MM.1S (cell line): ENCODE measurements at regions not wholly inside any gene's neighbourhood (a gene's known extent, or its start where the extent isn't known, plus 50 kb on each side); places are given as distances from the start of the nearest gene placed in this dataset.

Experiments
- DNase-seq: peaks from one replicate; pipeline ENCODE4 v3.0.0-alpha.2; 2015
- H2AFZ ChIP-seq: fragments of 300-600 bp; sonication (generic); 2 replicates; pipeline ENCODE4 v1.6.0; 2016; ENCODE audit warnings: antibody characterized with exemption, low read length
- H3F3A ChIP-seq: fragments of 300-600 bp; sonication (generic); 2 replicates; pipeline ENCODE4 v1.6.1; 2016; ENCODE audit warnings: mild to moderate bottlenecking, antibody characterized with exemption, low read length, moderate library complexity, mixed read lengths; ENCODE audit not compliant: insufficient read depth
- H3K27ac ChIP-seq: fragments of 300-600 bp; sonication (generic); 2 replicates; pipeline ENCODE4 v1.5.1; 2016; ENCODE audit warnings: mild to moderate bottlenecking, low read length
- H3K27me3 ChIP-seq: fragments of 300-600 bp; sonication (generic); replicated peaks from 2 replicates; pipeline ENCODE4 v1.6.0; 2016; ENCODE audit warnings: low read length; ENCODE audit not compliant: insufficient read depth
- H3K36me3 ChIP-seq: fragments of 300-600 bp; sonication (generic); replicated peaks from 2 replicates; pipeline ENCODE4 v1.6.1; 2016; ENCODE audit warnings: mild to moderate bottlenecking, low read length, mixed read lengths; ENCODE audit not compliant: insufficient read depth
- H3K4me1 ChIP-seq: fragments of 300-600 bp; sonication (generic); 2 replicates; pipeline ENCODE4 v1.6.1; 2016; ENCODE audit warnings: low read length, mixed read lengths
- H3K4me2 ChIP-seq: fragments of 300-600 bp; sonication (generic); 2 replicates; pipeline ENCODE4 v1.6.0; 2016; ENCODE audit warnings: low read depth, low read length
- H3K4me3 ChIP-seq: fragments of 300-600 bp; sonication (generic); 2 replicates; pipeline ENCODE4 v1.5.1; 2016; ENCODE audit warnings: low read length, mixed read lengths
- H3K79me2 ChIP-seq: fragments of 300-600 bp; sonication (generic); 2 replicates; pipeline ENCODE4 v1.6.1; 2016; ENCODE audit warnings: mixed run types, low read length, mixed read lengths
- H3K9ac ChIP-seq: fragments of 300-600 bp; sonication (generic); 2 replicates; pipeline ENCODE4 v1.6.1; 2016; ENCODE audit warnings: low read length, mixed read lengths
- H3K9me2 ChIP-seq: fragments of 300-600 bp; sonication (generic); replicated peaks from 2 replicates; pipeline ENCODE4 v1.6.1; 2016; ENCODE audit warnings: mild to moderate bottlenecking, low read length, mixed read lengths; ENCODE audit not compliant: insufficient read depth
- H3K9me3 ChIP-seq: fragments of 300-600 bp; sonication (generic); replicated peaks from 2 replicates; pipeline ENCODE4 v1.6.1; 2016; ENCODE audit warnings: mild to moderate bottlenecking, low read length, mixed read lengths; ENCODE audit not compliant: insufficient read depth
- H4K20me1 ChIP-seq: fragments of 300-600 bp; sonication (generic); 2 replicates; pipeline ENCODE4 v1.6.1; 2016; ENCODE audit warnings: mild to moderate bottlenecking, low read length, moderate library complexity, mixed read lengths; ENCODE audit not compliant: insufficient read depth
- CTCF ChIP-seq: fragments of 300-600 bp; sonication (generic); IDR thresholded peaks from 2 replicates; pipeline ENCODE4 v1.5.1; 2016; ENCODE audit warnings: antibody characterized with exemption, low read length, mixed read lengths
- EZH2 ChIP-seq: fragments of 300-600 bp; sonication (generic); optimal IDR thresholded peaks from 2 replicates; pipeline ENCODE3; 2017; ENCODE audit warnings: low read depth, mild to moderate bottlenecking, antibody characterized with exemption, low read length, mixed read lengths
- EZH2phosphoT487 ChIP-seq: fragments of 300-600 bp; sonication (generic); IDR thresholded peaks from 2 replicates; pipeline ENCODE4 v1.6.1; 2018; ENCODE audit warnings: antibody characterized with exemption, low read length

DNA sequence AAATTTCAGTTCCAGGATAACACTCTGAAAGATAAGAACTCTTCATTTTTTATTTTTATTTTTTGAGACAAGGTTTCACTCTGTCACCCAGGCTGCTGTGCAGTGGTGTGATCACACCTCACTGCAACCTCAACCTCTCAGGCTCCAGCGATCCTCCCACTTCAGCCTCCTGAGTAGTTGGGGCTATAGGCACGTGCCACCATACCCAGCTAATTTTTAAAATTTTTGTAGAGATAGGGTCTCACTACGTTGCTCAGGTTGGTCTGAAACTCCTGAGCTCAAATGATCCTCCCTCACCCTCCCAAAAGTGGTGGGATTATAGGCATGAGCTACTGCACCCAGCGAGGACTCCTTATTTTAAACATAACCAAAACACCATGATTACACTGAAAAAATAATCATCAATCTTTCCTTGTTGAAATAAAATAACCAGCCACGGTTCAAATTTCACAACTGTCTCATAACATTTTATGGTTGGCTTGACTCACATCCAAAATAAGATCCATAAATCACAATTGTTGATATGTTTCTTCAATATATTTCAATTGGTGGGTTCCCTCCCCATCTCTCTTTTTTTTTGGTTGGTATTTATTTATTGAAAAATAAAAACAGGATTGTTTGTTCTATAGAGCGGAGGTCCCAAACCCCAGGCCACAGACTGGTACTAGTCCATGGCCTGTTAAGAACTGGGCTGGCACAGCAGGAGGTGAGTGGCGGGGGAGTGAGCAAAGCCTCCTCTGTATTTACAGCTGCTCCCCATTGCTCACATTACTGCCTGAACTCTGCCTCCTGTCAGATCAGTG lies 60.1 kb upstream of the FAM171A1 start:
- Histone ChIP-seq H3K4me1 (peaks cover 9% of the 10 kb centered on the region; the same call in 1 of the 2 replicates), H3K27me3 (no peaks in the 10 kb centered on the region), H3F3A (no peaks in the 10 kb centered on the region), H3K79me2 (no peaks in the 10 kb centered on the region), H3K4me2 (no peak overlapping the region), H3K27ac (no peak overlapping the region), H3K9ac (no peak overlapping the region), H4K20me1 (no peaks in the 10 kb centered on the region), H2AFZ (no peak overlapping the region), H3K9me3 (no peaks in the 10 kb centered on the region), H3K4me3 (no peak overlapping the region), H3K36me3 (no peaks in the 10 kb centered on the region), H3K9me2 (no peaks in the 10 kb centered on the region)
- DNase-seq: no peak
- no peak for TF ChIP-seq EZH2phosphoT487
- TF ChIP-seq CTCF: no peak
- no peak for TF ChIP-seq EZH2

- Histone ChIP-seq H3K9me2 (no peaks in the 10 kb centered on the region), H3K4me1 (peaks cover 9% of the 10 kb centered on the region; the same call in 1 of the 2 replicates), H3F3A (no peaks in the 10 kb centered on the region), H3K27ac (no peak overlapping the region), H3K4me3 (no peak overlapping the region), H3K4me2 (no peak overlapping the region), H3K36me3 (no peaks in the 10 kb centered on the region), H3K9ac (no peak overlapping the region), H3K27me3 (no peaks in the 10 kb centered on the region), H3K79me2 (no peaks in the 10 kb centered on the region), H3K9me3 (no peaks in the 10 kb centered on the region), H2AFZ (no peak overlapping the region), H4K20me1 (no peaks in the 10 kb centered on the region)
- DNase-seq: no peak
- TF ChIP-seq EZH2phosphoT487 (no peak), EZH2 (no peak), CTCF (no peak)
These were observed 57.6 kb upstream of the FAM171A1 start for GRCh38 chr10:15428681-15429080.

DNA sequence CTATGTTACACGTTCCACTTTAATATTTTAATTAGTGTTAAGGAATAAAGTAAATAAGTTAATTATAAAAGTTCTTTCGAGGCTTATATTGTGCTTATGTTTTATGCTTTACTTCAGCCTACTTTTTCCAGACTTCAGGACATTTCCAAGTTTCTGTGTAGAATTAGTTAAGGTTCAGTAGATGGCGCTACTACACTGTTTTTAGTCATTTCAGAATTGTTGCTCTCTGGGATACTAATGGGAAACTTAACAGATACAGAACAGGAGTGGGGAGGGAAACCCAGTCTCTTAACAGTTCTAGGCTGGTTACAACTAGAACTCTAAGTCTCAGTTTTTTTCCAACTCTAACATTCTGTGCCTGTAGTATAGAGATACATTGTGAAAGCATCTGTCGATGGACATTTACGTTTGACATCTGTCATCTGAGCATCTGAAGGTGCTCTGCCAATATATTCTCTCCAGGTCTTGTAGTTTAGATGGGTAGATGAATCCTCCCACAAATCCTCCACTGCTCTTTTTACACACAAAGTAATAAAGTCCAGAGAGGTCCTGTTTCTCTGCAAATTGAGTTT lies 56.8 kb upstream of the FAM171A1 start:
- no peaks in the 10 kb centered on the region for H4K20me1 ChIP-seq
- no peaks in the 10 kb centered on the region for H3K27me3 ChIP-seq
- H3K36me3 ChIP-seq: no peaks in the 10 kb centered on the region
- peaks cover 9% of the 10 kb centered on the region; the same call in 1 of the 2 replicates for H3K4me1 ChIP-seq
- H3K4me3 ChIP-seq: no peak overlapping the region
- H3K79me2 ChIP-seq: no peaks in the 10 kb centered on the region
- no peak for TF ChIP-seq EZH2phosphoT487
- peak; percentile 61 for TF ChIP-seq CTCF
- H3K9ac ChIP-seq: no peak overlapping the region
- no peak overlapping the region for H3K27ac ChIP-seq
- no peak overlapping the region for H3K4me2 ChIP-seq
- H3F3A ChIP-seq: no peaks in the 10 kb centered on the region
- no peak overlapping the region for H2AFZ ChIP-seq
- no peaks in the 10 kb centered on the region for H3K9me3 ChIP-seq
- DNase-seq: peak; percentile 31
- H3K9me2 ChIP-seq: no peaks in the 10 kb centered on the region
